Stimulated activated CD8-positive, alpha-beta memory T cell treated with anti-CD3 and anti-CD28 coated beads, Interleukin-12 subunit alpha, Interleukin-12 subunit beta, amount 100 ng/mL, for 24 hours (primary cell): ENCODE measurements at regions not wholly inside any gene's neighbourhood (a gene's known extent, or its start where the extent isn't known, plus 50 kb on each side); places are given as distances from the start of the nearest gene placed in this dataset.

Source experiments
- DNase-seq: peaks from one replicate; pipeline ENCODE4 v3.0.0-alpha.2; 2020; ENCODE audit errors: extremely low read depth

GRCh38 chr17:77746393-77746792, 212.1 kb upstream of the TNRC6C start:
- no peak for DNase-seq

GRCh38 chr17:77746896-77747554, 211.5 kb upstream of the TNRC6C start:
- DNase-seq = no peak

- DNase-seq = no peak
Observed at GRCh38 chr17:77748436-77748835, 210.1 kb upstream of the TNRC6C start.

- no peak for DNase-seq
Observed at GRCh38 chr17:77749321-77749751, 209.2 kb upstream of the TNRC6C start.

- DNase-seq = no peak
Observed at GRCh38 chr17:77749989-77750388, 208.5 kb upstream of the TNRC6C start.

GRCh38 chr17:77750427-77751043, 208.0 kb upstream of the TNRC6C start:
- DNase-seq = no peak

- DNase-seq = no peak
Observed at GRCh38 chr17:77753246-77753645, 205.3 kb upstream of the TNRC6C start.

GRCh38 chr17:77753691-77754245, 204.7 kb upstream of the TNRC6C start:
- no peak for DNase-seq

GRCh38 chr17:77754956-77755355, 203.5 kb upstream of the TNRC6C start:
- DNase-seq = no peak

GRCh38 chr17:77755410-77755963, 203.0 kb upstream of the TNRC6C start:
- no peak for DNase-seq

GRCh38 chr17:77756028-77756427, 202.5 kb upstream of the TNRC6C start:
- no peak for DNase-seq

- no peak for DNase-seq
Observed at GRCh38 chr17:77756846-77757560, 201.5 kb upstream of the TNRC6C start.

GRCh38 chr17:77757561-77757898, 201.0 kb upstream of the TNRC6C start:
- DNase-seq = no peak

GRCh38 chr17:77763023-77763422, 195.5 kb upstream of the TNRC6C start:
- DNase-seq = no peak

GRCh38 chr17:77763575-77763974, 194.9 kb upstream of the TNRC6C start:
- DNase-seq = no peak

GRCh38 chr17:77765292-77765691, 193.2 kb upstream of the TNRC6C start:
- no peak for DNase-seq

- no peak for DNase-seq
Observed at GRCh38 chr17:77767148-77767547, 191.4 kb upstream of the TNRC6C start.

GRCh38 chr17:77768248-77768852, 190.2 kb upstream of the TNRC6C start:
- no peak for DNase-seq

GRCh38 chr17:77769215-77769614, 189.3 kb upstream of the TNRC6C start:
- DNase-seq = no peak

- DNase-seq = no peak
Observed at GRCh38 chr17:77769762-77770161, 188.7 kb upstream of the TNRC6C start.

- DNase-seq = no peak
Observed at GRCh38 chr17:77770331-77771105, 188.0 kb upstream of the TNRC6C start.
